Panc1 (cell line): ENCODE measurements at regions not wholly inside any gene's neighbourhood (a gene's known extent, or its start where the extent isn't known, plus 50 kb on each side); places are given as distances from the start of the nearest gene placed in this dataset.

Experiments used
- ATAC-seq: fragments of 200-7000 bp; cut with Tn5 transposase; 2 replicates; pipeline ENCODE4 v1.9.1; 2020; ENCODE audit warnings: mild to moderate bottlenecking, moderate library complexity
- BruUV-seq: library from RNA; stranded (reverse); fragments of 400-500 nt; replicated peaks from 2 replicates; lab custom pipeline; 2021; lab: Mats Ljungman, UMichigan
- CTCF ChIA-PET: fragments of 300-600 bp; sonication (Branson Sonifier 250); formaldehyde crosslinking; loops from one replicate; lab custom pipeline; 2022; ENCODE audit warnings: antibody characterized with exemption; lab: Charles Lee
- POLR2A ChIA-PET: fragments of 300-600 bp; sonication (Branson Sonifier 250); formaldehyde crosslinking; loops from one replicate; lab custom pipeline; 2022; ENCODE audit warnings: antibody characterized with exemption; lab: Charles Lee
- DNase-seq: peaks from one replicate; pipeline ENCODE4 v3.0.0-alpha.2; 2010; ENCODE audit warnings: low read depth, low spot score
- H3K27ac ChIP-seq: 2 replicates; pipeline ENCODE4 v1.5.1; 2011; ENCODE audit warnings: mild to moderate bottlenecking, low read length, inconsistent platforms
- H3K27me3 ChIP-seq: fragments of 200-500 bp; sonication (Bioruptor generic); 2 replicates; pipeline ENCODE4 v1.6.0; 2014; ENCODE audit warnings: low read length, inconsistent platforms; ENCODE audit not compliant: control insufficient read depth, insufficient read depth
- H3K36me3 ChIP-seq: fragments of 200-500 bp; sonication (Bioruptor generic); 2 replicates; pipeline ENCODE4 v1.5.1; 2014; ENCODE audit warnings: inconsistent platforms, mild to moderate bottlenecking, low read length, moderate library complexity; ENCODE audit not compliant: control insufficient read depth, insufficient read depth
- H3K4me1 ChIP-seq: 2 replicates; pipeline ENCODE4 v1.5.1; 2011; ENCODE audit warnings: inconsistent platforms, mild to moderate bottlenecking, low read length, moderate library complexity; ENCODE audit not compliant: control insufficient read depth, insufficient read depth
- H3K4me3 ChIP-seq, 2 experiments: 2 replicates each; pipeline ENCODE4 v1.5.1; 2011 to 2012; ENCODE audit warnings: low read depth in 2 of 2, low read length in 2 of 2, mild to moderate bottlenecking in 2 of 2, inconsistent platforms in 1 of 2, moderate library complexity in 1 of 2
- H3K9me3 ChIP-seq: fragments of 200-500 bp; sonication (Bioruptor generic); 2 replicates; pipeline ENCODE4 v1.5.1; 2014; ENCODE audit warnings: low read depth, mild to moderate bottlenecking, inconsistent platforms, low read length, moderate library complexity; ENCODE audit not compliant: control insufficient read depth, insufficient read depth
- POLR2AphosphoS5 ChIP-seq: IDR thresholded peaks from 2 replicates; pipeline ENCODE4 v1.6.1; 2012; ENCODE audit warnings: mild to moderate bottlenecking, low read depth, low read length, moderate library complexity
- REST ChIP-seq, 2 experiments: IDR thresholded peaks; 2 replicates each; pipeline ENCODE4 v1.6.1; 2011 to 2012; ENCODE audit warnings: low read depth in 2 of 2, control low read depth in 1 of 2, low read length in 1 of 2, mild to moderate bottlenecking in 1 of 2, moderate library complexity in 1 of 2; ENCODE audit not compliant: insufficient read depth in 1 of 2
- SIN3A ChIP-seq: IDR thresholded peaks from 2 replicates; pipeline ENCODE4 v1.6.1; 2012; ENCODE audit warnings: low read depth, mild to moderate bottlenecking, low read length, moderate library complexity, borderline replicate concordance; ENCODE audit not compliant: insufficient read depth
- TCF7L2 ChIP-seq: IDR thresholded peaks from 2 replicates; pipeline ENCODE4 v1.6.1; 2011; ENCODE audit warnings: mild to moderate bottlenecking, low read depth, low read length, inconsistent platforms
- in situ Hi-C: cut with HindIII; loops from 2 replicates; pipeline ENCODE4 v1.10.0; 2016; ENCODE audit warnings: low sequenced_read_pairs, low pct_unique_long_range_greater_than_20kb
- intact Hi-C: fragments of 100-400 bp; cut with micrococcal nuclease; formaldehyde crosslinking; loops from one replicate; pipeline ENCODE4 v1.10.0; 2022; ENCODE audit not compliant: unreplicated experiment
- TF ChIP-seq, protein P1 (sequence below): fragments of 450-650 bp; IDR thresholded peaks from 2 replicates; pipeline ENCODE4 v1.5.1; 2017; ENCODE audit warnings: mild to moderate bottlenecking

DNA sequence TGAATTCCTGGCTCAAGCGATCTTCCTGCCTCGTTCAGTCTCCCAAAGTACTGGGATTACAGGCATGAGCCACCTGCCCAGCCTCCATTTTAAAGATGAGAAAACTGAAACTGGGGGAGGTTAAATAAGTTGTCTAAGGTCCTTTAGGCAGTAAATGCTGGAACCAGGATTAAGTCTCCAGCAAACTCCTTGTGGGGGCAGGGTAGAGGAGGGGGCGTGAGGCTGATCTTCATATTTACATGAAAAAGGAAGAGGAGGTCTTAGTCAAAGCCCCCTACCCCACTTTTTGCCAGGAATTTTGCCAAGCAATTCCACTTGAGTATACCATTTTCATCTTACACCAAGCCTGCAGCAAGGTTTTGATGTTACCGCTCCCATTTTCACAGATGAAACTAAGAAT is 76.6 kb upstream of the NR4A3 start:
- ChIA-PET POLR2A (no interaction called here), CTCF (no interaction called here)
- Histone ChIP-seq H3K4me1 (no peaks in the 10 kb centered on the region), H3K27ac (no peak overlapping the region), H3K36me3 (no peaks in the 10 kb centered on the region), H3K9me3 (no peaks in the 10 kb centered on the region), H3K4me3 (no peak overlapping the region), H3K27me3 (no peaks in the 10 kb centered on the region)
- no peak for TF ChIP-seq REST (IDR thresholded peaks at IDR 0.05; ENCODE audit: insufficient read depth in 1 of 2, low read depth in 2 of 2, low read length in 1 of 2)
- no peak for TF ChIP-seq POLR2AphosphoS5
- TF ChIP-seq SIN3A = no peak
- no peak for ATAC-seq
- intact Hi-C loops = no loop called here
- BruUV-seq = no TSS peak
- in situ Hi-C loops = no loop called here
- no peak for DNase-seq

- POLR2A ChIA-PET = no interaction called here
- Histone ChIP-seq H3K9me3 (no peaks in the 10 kb centered on the region), H3K4me1 (no peaks in the 10 kb centered on the region), H3K27me3 (no peaks in the 10 kb centered on the region), H3K36me3 (no peaks in the 10 kb centered on the region), H3K27ac (no peak overlapping the region), H3K4me3 (no peak overlapping the region)
- intact Hi-C loops (no loop called here), in situ Hi-C loops (no loop called here)
- DNase-seq (no peak), ATAC-seq (no peak)
- CTCF ChIA-PET = no interaction called here
- BruUV-seq = no TSS peak
- TF ChIP-seq TCF7L2 (no peak), SIN3A (no peak), REST (IDR thresholded peaks at IDR 0.05; ENCODE audit: insufficient read depth in 1 of 2, low read depth in 2 of 2, low read length in 1 of 2) (no peak), POLR2AphosphoS5 (no peak)
- TF ChIP-seq, protein P1, sequence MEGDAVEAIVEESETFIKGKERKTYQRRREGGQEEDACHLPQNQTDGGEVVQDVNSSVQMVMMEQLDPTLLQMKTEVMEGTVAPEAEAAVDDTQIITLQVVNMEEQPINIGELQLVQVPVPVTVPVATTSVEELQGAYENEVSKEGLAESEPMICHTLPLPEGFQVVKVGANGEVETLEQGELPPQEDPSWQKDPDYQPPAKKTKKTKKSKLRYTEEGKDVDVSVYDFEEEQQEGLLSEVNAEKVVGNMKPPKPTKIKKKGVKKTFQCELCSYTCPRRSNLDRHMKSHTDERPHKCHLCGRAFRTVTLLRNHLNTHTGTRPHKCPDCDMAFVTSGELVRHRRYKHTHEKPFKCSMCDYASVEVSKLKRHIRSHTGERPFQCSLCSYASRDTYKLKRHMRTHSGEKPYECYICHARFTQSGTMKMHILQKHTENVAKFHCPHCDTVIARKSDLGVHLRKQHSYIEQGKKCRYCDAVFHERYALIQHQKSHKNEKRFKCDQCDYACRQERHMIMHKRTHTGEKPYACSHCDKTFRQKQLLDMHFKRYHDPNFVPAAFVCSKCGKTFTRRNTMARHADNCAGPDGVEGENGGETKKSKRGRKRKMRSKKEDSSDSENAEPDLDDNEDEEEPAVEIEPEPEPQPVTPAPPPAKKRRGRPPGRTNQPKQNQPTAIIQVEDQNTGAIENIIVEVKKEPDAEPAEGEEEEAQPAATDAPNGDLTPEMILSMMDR = no peak
Observed at GRCh38 chr9:99746406-99746805, 75.3 kb upstream of the NR4A3 start.
